Panc1 (cell line): ENCODE measurements at regions not wholly inside any gene's neighbourhood (a gene's known extent, or its start where the extent isn't known, plus 50 kb on each side); places are given as distances from the start of the nearest gene placed in this dataset.

ENCODE experiments used
- REST ChIP-seq, 2 experiments: IDR thresholded peaks; 2 replicates each; pipeline ENCODE4 v1.6.1; 2011 to 2012; ENCODE audit warnings: low read depth in 2 of 2, control low read depth in 1 of 2, low read length in 1 of 2, mild to moderate bottlenecking in 1 of 2, moderate library complexity in 1 of 2; ENCODE audit not compliant: insufficient read depth in 1 of 2
- SIN3A ChIP-seq: IDR thresholded peaks from 2 replicates; pipeline ENCODE4 v1.6.1; 2012; ENCODE audit warnings: low read depth, mild to moderate bottlenecking, low read length, moderate library complexity, borderline replicate concordance; ENCODE audit not compliant: insufficient read depth
- TCF7L2 ChIP-seq: IDR thresholded peaks from 2 replicates; pipeline ENCODE4 v1.6.1; 2011; ENCODE audit warnings: mild to moderate bottlenecking, low read depth, low read length, inconsistent platforms
- TF ChIP-seq, protein P1 (sequence below): fragments of 450-650 bp; IDR thresholded peaks from 2 replicates; pipeline ENCODE4 v1.5.1; 2017; ENCODE audit warnings: mild to moderate bottlenecking

DNA sequence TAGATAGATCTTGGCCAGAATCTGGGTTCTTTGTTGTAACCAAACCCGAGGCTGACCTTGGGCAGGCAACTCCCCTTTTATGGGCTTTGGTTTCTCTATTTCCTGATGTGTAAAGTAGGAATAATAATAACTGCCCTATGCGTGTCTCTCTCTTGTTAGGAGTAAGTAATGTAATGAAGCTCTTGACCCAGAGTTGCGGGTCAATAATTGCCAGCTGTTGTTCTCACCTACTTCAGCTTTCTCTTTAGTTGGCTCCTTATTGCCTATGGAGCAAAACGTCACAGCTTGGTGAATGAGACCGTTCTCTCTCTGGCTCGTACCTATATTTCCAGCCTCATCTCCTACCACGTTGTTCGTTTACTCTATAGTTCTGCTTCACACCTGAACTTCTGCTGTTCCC, 56.6 kb upstream of the KIRREL3 start:
- TF ChIP-seq, protein P1, sequence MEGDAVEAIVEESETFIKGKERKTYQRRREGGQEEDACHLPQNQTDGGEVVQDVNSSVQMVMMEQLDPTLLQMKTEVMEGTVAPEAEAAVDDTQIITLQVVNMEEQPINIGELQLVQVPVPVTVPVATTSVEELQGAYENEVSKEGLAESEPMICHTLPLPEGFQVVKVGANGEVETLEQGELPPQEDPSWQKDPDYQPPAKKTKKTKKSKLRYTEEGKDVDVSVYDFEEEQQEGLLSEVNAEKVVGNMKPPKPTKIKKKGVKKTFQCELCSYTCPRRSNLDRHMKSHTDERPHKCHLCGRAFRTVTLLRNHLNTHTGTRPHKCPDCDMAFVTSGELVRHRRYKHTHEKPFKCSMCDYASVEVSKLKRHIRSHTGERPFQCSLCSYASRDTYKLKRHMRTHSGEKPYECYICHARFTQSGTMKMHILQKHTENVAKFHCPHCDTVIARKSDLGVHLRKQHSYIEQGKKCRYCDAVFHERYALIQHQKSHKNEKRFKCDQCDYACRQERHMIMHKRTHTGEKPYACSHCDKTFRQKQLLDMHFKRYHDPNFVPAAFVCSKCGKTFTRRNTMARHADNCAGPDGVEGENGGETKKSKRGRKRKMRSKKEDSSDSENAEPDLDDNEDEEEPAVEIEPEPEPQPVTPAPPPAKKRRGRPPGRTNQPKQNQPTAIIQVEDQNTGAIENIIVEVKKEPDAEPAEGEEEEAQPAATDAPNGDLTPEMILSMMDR, result no peak
- TF ChIP-seq TCF7L2 (no peak), SIN3A (no peak), REST (IDR thresholded peaks at IDR 0.05; ENCODE audit: insufficient read depth in 1 of 2, low read depth in 2 of 2, low read length in 1 of 2) (no peak)
